Sigmoid colon (tissue), 4 donors: ENCODE measurements at regions not wholly inside any gene's neighbourhood (a gene's known extent, or its start where the extent isn't known, plus 50 kb on each side); places are given as distances from the start of the nearest gene placed in this dataset.

Source experiments
- POLR2A ChIP-seq, 2 donors: fragments of 450-650 bp; IDR thresholded peaks; one replicate each; pipeline ENCODE4 v1.6.1; 2016; ENCODE audit warnings: antibody characterized with exemption in 2 of 2, mild to moderate bottlenecking in 2 of 2, moderate library complexity in 2 of 2
- POLR2AphosphoS5 ChIP-seq, 4 donors: sonication (generic); formaldehyde crosslinking; IDR thresholded peaks; one replicate each; pipeline ENCODE4 v1.6.1; 2017; ENCODE audit warnings: antibody characterized with exemption in 4 of 4
- TF ChIP-seq, protein P1 (sequence below), 4 experiments: fragments of 450-650 bp in 3 of 4; fragments of 200-600 bp in 1 of 4; IDR thresholded peaks; one replicate each; pipeline ENCODE4 v1.5.1; 2016 to 2019; ENCODE audit warnings: antibody characterized with exemption in 4 of 4, mild to moderate bottlenecking in 3 of 4, moderate library complexity in 2 of 4

DNA sequence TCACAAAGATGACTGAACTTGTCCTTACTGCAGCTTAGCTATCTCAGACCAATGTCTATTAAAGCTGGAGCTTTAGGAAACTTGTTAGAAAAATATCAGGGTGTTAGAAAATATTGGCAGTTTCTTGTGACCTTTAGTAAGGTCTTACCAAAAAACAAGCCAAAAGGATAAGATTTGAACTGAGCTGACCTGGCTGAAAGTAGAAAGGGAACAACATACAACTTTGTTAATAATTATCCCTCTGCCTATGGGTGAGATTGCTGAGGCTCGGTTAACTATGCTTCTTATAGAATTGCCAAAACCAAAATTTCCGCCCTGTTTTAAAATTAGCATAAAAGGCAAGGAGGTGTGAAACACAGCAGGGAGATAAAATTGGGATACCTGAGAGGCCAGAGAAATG lies 73.8 kb downstream of the DHRS2 start:
- TF ChIP-seq, protein P1, sequence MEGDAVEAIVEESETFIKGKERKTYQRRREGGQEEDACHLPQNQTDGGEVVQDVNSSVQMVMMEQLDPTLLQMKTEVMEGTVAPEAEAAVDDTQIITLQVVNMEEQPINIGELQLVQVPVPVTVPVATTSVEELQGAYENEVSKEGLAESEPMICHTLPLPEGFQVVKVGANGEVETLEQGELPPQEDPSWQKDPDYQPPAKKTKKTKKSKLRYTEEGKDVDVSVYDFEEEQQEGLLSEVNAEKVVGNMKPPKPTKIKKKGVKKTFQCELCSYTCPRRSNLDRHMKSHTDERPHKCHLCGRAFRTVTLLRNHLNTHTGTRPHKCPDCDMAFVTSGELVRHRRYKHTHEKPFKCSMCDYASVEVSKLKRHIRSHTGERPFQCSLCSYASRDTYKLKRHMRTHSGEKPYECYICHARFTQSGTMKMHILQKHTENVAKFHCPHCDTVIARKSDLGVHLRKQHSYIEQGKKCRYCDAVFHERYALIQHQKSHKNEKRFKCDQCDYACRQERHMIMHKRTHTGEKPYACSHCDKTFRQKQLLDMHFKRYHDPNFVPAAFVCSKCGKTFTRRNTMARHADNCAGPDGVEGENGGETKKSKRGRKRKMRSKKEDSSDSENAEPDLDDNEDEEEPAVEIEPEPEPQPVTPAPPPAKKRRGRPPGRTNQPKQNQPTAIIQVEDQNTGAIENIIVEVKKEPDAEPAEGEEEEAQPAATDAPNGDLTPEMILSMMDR (IDR thresholded peaks at IDR 0.05) = no peak
- TF ChIP-seq POLR2AphosphoS5 (IDR thresholded peaks at IDR 0.05) = no peak
- no peak for TF ChIP-seq POLR2A (IDR thresholded peaks at IDR 0.05)
